VCaP (cell line): ENCODE measurements at regions not wholly inside any gene's neighbourhood (a gene's known extent, or its start where the extent isn't known, plus 50 kb on each side); places are given as distances from the start of the nearest gene placed in this dataset.

Source experiments
- H3K27ac ChIP-seq: fragments of 450-650 bp; 2 replicates; pipeline ENCODE4 v1.5.1; 2017
- CTCF ChIP-seq: fragments of 450-650 bp; conservative IDR thresholded peaks from 2 replicates; pipeline ENCODE4 v1.5.1; 2017; ENCODE audit warnings: mild to moderate bottlenecking, moderate library complexity

- no peak for TF ChIP-seq CTCF
- H3K27ac ChIP-seq = no peak overlapping the region
Observed at GRCh38 chr6:44696686-44697085, 309.2 kb downstream of the CDC5L start.

- H3K27ac ChIP-seq = no peak overlapping the region
Observed at GRCh38 chr6:44697327-44697726, 309.8 kb downstream of the CDC5L start.

GRCh38 chr6:44698602-44699001 lies 311.1 kb downstream of the CDC5L start:
- no peak for TF ChIP-seq CTCF
- no peak overlapping the region for H3K27ac ChIP-seq

More at GRCh38 chr6:44697327-44697726, 309.8 kb downstream of the CDC5L start:
- no peak for TF ChIP-seq CTCF

- H3K27ac ChIP-seq = no peak overlapping the region
- no peak for TF ChIP-seq CTCF
Observed at GRCh38 chr6:44699082-44699481, 311.6 kb downstream of the CDC5L start.

GRCh38 chr6:44699851-44700250 lies 312.3 kb downstream of the CDC5L start:
- H3K27ac ChIP-seq = no peak overlapping the region
- no peak for TF ChIP-seq CTCF

GRCh38 chr6:44700422-44700821 lies 312.9 kb downstream of the CDC5L start:
- H3K27ac ChIP-seq = no peak overlapping the region
- TF ChIP-seq CTCF = no peak

GRCh38 chr6:44701038-44701636 lies 313.6 kb downstream of the CDC5L start:
- TF ChIP-seq CTCF = no peak
- no peak overlapping the region for H3K27ac ChIP-seq
